GM20000 (cell line): ENCODE measurements at regions not wholly inside any gene's neighbourhood (a gene's known extent, or its start where the extent isn't known, plus 50 kb on each side); places are given as distances from the start of the nearest gene placed in this dataset.
A peak's percentile ranks its signal among the peaks of the same experiment; 100 is the strongest.

Experiments
- DNase-seq: peaks from one replicate; pipeline ENCODE4 v3.0.0; 2012; ENCODE audit warnings: low spot score
- TF ChIP-seq, protein P1 (sequence below): IDR thresholded peaks from 2 replicates; pipeline ENCODE4 v1.5.1; 2012; ENCODE audit warnings: mild to moderate bottlenecking, control low read depth; ENCODE audit errors: extremely low read depth, missing control alignments

DNA sequence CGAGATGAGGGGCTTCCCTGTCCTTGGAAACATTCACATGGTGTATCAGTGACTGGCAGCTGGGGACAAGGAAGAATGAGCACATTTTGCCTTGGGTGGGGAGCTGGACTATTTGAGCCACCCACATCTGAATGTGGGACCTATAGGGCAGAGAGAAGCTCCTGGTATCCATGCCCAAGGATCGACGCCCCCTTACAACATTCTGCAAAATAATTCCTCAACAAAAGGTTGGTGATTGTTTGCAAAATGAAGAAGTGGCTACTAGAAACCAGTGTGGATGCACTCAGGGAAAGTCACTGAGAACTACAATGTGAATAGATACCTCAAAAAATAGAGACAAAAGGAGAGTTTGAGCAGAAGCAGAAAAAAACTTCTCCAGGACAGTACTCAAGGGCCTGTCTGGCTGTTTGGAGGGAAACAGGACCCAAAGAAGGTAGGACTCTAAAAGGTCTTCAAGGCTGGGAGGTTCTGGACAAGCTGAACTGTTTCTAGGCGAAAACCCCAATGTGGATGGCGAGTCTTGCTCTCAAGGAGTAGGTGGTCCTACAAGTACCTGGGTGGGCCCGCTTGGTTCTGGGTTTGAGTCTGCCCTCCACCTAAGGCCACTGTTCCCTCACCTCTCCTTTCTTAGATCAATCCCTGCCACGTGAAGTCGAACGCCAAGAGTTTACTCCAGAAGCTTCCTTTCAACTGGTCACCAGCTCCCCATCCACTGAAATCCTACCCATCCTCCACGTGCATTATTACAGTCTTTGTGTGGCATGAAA lies 125.0 kb upstream of the ZNF746 start:
- DNase-seq: no peak
- TF ChIP-seq, protein P1, sequence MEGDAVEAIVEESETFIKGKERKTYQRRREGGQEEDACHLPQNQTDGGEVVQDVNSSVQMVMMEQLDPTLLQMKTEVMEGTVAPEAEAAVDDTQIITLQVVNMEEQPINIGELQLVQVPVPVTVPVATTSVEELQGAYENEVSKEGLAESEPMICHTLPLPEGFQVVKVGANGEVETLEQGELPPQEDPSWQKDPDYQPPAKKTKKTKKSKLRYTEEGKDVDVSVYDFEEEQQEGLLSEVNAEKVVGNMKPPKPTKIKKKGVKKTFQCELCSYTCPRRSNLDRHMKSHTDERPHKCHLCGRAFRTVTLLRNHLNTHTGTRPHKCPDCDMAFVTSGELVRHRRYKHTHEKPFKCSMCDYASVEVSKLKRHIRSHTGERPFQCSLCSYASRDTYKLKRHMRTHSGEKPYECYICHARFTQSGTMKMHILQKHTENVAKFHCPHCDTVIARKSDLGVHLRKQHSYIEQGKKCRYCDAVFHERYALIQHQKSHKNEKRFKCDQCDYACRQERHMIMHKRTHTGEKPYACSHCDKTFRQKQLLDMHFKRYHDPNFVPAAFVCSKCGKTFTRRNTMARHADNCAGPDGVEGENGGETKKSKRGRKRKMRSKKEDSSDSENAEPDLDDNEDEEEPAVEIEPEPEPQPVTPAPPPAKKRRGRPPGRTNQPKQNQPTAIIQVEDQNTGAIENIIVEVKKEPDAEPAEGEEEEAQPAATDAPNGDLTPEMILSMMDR: no peak

DNA sequence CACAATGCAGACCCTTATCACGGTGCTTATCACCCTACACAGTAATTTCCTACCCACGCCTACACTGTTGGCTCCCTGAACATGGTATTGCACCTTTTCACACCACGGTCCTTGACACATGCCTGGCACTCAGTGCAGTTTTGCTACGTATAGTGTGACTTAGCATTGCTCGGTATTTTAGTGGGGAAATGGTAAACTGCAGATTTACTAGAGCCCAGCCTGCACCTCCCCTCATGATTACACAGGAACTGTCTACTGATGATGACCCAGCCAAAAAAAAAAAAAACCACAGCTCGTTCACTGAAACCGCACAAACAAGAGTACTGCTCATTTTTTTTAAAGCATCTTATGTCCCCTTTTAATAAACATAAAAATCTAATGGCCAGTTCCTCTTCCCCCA lies 124.2 kb upstream of the ZNF746 start:
- no peak for DNase-seq
- TF ChIP-seq, protein P1: no peak

GRCh38 chr7:149620961-149621360 lies 123.4 kb upstream of the ZNF746 start:
- TF ChIP-seq, protein P1: no peak
- DNase-seq: peak; percentile 41

- no peak for DNase-seq
- TF ChIP-seq, protein P1: no peak
Observed at GRCh38 chr7:149616898-149617297, 119.3 kb upstream of the ZNF746 start.

DNA sequence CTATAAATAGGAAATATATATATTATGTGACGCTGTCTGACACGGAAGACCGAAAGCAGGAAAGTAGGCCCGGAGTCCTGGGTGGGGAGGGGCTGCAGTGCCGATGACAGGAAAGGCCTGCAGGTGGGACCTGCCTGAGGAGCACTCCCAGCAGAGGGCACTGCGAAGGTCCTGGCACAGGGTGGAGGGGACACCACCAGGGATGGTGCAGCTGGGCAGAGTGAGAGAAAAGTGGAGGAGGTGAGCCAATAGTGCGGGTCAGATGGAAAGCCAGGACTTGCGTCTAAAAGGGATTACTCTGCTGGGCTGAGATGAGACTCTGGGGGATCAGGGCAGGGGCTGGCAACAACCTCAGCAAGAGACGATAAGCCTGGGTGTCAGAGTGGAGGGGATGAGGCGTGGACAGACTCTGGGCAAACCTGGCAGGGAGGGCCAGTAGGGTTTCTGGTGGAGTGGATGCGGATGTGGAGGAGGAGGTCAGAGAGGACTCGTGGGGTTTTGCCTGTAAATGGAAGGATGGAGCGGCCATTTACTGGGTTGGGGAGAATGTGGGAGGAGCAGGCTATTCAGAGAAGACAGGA lies 118.2 kb upstream of the ZNF746 start:
- TF ChIP-seq, protein P1: no peak
- DNase-seq: no peak

DNA sequence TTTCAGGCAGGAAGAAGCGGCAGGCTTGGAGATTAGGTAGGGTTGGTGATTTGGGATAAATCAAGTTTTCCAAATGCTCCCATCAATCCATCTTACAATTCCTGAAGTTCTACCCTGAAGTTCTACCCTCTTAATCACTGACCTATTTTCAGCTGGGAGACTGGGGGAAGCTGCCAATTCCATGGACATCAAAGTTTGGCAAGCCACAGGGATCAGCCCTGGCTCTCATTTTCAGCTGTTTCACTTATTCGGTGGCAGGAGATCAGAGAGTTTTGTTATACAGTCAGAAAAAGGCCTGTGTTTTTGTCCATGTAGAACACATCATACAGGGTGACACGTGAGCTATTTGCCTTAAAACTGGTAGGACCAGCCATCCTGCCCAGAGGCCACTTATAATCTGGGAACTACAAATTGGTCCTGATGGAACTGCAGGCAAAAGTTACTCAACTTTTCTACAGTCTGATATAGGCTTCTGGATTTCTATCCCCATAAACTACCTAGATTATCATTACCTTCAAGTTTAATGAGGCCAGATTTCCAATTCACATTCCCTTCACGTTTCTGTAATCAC lies 112.9 kb upstream of the ZNF746 start:
- TF ChIP-seq, protein P1: no peak
- DNase-seq: no peak

GRCh38 chr7:149608168-149608567 lies 110.6 kb upstream of the ZNF746 start:
- TF ChIP-seq, protein P1: no peak
- no peak for DNase-seq
